ENCODE measurements at regions not wholly inside any gene's neighbourhood (a gene's known extent, or its start where the extent isn't known, plus 50 kb on each side); places are given as distances from the start of the nearest gene placed in this dataset.

DNA sequence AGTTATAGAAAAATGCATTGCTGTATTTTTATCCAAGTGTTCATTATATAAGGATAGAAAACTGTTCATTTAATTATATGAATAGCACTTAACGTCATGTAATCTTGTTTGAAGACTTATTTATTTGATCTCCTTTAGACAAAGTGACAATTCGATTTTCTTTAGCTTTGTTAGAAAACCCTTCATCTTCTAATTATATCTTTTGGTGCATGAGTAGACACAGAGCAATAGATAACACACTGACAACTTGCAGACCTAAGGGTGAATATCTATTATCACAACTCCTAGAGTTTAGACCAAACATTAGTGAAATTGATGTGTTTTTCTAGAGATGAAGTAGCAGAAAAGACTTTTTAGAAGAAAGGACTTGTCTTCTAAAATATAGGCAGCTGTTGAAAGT, 446.4 kb upstream of the SEMA6A start:
- CTCF ChIA-PET, result no interaction called here
- Mint-ChIP-seq H3K4me1 (no peaks in the 10 kb centered on the region), H3K4me3 (no peak overlapping the region), H3K27me3 (no peaks in the 10 kb centered on the region), H3K9me3 (no peaks in the 10 kb centered on the region), H3K27ac (no peak overlapping the region), H3K36me3 (no peaks in the 10 kb centered on the region)
- no peak for DNase-seq

DNA sequence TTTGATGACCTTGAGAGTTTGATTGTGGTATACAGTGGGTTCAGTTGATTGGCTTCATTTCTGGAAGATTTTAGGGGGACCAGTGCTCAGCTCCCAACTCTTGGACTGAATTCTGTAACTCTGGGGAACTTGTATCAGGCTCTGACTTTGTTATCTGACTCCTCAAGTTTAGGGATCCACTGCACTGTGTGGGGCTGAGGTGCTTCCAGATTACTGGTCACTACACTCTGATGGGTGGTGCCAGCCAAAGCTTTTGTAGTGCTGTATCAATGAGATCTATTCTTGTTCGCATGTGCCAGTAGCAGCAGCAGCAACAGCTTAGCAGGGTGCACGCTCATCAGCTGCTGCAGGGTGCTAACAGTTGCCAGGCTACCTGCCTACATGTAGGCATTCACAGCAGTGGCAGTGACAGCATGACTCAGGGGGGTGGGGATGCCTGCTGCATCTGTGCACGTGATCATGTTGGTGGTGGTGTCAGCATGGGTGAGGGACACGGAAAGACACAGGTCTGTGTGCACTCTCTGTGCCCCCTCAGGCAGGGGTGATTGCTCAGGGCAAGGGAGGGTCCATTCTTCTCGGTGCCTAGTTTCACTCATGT, 438.8 kb upstream of the SEMA6A start:
- H3K4me3 Mint-ChIP-seq, result no peak overlapping the region
- H3K9me3 Mint-ChIP-seq, result peaks cover 10% of the 10 kb centered on the region
- DNase-seq, result no peak
- CTCF ChIA-PET, result no interaction called here
- H3K36me3 Mint-ChIP-seq, result no peaks in the 10 kb centered on the region
- no peaks in the 10 kb centered on the region for H3K4me1 Mint-ChIP-seq
- no peaks in the 10 kb centered on the region for H3K27me3 Mint-ChIP-seq
- H3K27ac Mint-ChIP-seq, result peak overlapping the region; percentile 11

DNA sequence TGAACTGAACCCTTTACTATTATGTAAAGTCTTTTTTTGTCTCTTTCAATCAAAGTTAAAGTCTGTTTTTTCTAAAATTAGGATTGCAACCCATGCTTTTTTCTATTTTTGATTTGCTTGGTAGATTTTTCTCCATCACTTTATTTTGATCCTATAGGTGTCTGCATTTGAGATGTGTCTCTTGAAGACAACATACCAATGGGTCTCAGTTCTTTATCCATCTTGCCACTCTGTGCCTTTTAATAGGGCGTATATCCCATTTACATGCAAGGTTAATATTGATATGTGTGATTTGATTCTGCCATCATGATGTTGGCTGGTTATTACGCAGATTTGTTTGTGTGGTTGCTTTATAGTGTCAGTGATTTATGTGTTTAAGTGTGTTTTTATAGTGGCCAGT, 436.0 kb upstream of the SEMA6A start:
- DNase-seq, result no peak
- Mint-ChIP-seq H3K9me3 (peaks cover 10% of the 10 kb centered on the region), H3K4me1 (no peaks in the 10 kb centered on the region), H3K36me3 (no peaks in the 10 kb centered on the region), H3K27ac (no peak overlapping the region), H3K4me3 (no peak overlapping the region), H3K27me3 (no peaks in the 10 kb centered on the region)
- CTCF ChIA-PET, result no interaction called here

DNA sequence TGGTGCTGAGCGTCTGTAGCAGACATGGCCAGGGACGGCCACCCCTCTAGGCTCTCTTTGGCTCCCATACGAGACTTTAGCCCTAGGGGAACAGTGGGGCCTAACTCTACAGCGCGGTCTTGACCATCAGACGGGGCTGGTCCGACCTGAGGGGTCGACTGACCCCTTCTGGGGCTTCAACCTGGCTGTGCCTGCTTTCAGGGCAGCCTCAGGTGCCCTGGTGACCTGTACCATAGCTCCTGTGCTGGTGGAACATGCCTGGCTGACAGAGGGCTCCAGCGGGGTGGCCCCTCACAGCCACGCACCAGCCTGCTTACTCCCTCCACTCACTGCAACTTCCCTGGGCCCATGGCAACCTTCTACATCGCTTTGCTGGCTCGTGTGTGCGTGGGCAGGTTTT, 423.4 kb upstream of the SEMA6A start:
- Mint-ChIP-seq H3K27ac (no peak overlapping the region), H3K4me1 (no peaks in the 10 kb centered on the region), H3K4me3 (no peak overlapping the region), H3K36me3 (no peaks in the 10 kb centered on the region), H3K9me3 (peaks cover 2% of the 10 kb centered on the region), H3K27me3 (no peaks in the 10 kb centered on the region)
- no peak for DNase-seq
- CTCF ChIA-PET, result no interaction called here

DNA sequence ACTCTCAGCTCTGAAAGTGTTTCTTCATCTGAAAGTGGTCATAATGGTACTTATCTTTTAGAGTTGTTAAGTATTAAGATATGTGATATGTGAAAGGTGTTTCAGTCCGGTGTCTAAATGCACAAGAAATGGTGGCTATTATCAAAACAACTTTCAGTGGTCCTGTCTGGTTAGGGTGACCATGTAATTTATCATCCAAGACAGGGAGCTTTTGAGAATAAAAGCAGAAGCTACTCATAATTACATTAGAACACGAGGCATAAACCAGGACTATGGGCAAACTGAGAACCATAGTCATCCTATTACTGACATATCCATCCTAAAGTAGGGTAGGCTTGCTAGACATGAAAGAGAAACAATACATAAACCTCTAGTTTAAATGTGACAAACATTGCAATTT, 418.1 kb upstream of the SEMA6A start:
- H3K9me3 Mint-ChIP-seq, result no peaks in the 10 kb centered on the region
- no peaks in the 10 kb centered on the region for H3K4me1 Mint-ChIP-seq
- H3K27me3 Mint-ChIP-seq, result no peaks in the 10 kb centered on the region
- CTCF ChIA-PET, result no interaction called here
- no peak for DNase-seq
- H3K27ac Mint-ChIP-seq, result no peak overlapping the region
- no peaks in the 10 kb centered on the region for H3K36me3 Mint-ChIP-seq
- H3K4me3 Mint-ChIP-seq, result no peak overlapping the region

DNA sequence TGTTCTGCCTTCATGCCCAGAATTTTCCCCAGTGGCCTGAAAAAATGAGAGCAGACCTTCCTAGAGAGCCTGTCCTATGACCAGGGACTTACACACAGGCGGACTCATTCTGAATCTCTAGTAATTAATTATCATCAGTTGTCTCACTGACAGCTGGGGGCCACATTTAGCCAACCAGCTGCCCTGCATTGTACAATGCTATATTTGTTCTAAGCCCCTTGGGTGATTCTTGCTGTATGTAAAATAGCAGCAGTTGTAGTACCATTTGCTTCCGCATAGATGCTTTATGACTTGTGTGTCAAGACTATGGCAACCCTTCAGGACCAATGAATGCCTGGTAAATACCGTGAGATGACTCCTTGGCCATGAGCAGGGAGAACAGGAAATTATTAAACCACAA, 415.4 kb upstream of the SEMA6A start:
- DNase-seq, result no peak
- H3K4me3 Mint-ChIP-seq, result no peak overlapping the region

DNA sequence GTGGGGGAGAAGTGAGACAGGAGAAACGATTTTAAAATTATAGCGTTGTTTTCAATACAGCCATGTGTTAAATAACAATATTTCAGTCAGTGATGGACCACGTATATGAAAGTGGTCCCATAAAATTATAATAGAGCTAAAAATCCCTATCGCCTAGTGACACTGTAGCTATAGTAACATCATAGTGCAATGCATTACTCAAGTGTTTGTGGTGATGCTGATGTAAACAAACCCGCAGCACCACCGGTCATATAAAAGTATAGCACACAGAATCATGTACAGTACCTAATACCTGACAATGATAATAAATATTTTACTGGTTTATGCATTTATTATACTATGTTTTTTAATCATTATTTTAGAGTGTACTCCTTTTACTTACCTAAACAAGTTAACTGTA, 407.4 kb upstream of the SEMA6A start:
- CTCF ChIA-PET, result no interaction called here

More for the DNA sequence above, 415.4 kb upstream of the SEMA6A start:
- Mint-ChIP-seq H3K9me3 (peaks cover 2% of the 10 kb centered on the region), H3K4me1 (no peaks in the 10 kb centered on the region), H3K27me3 (no peaks in the 10 kb centered on the region), H3K27ac (no peak overlapping the region), H3K36me3 (no peaks in the 10 kb centered on the region)
- CTCF ChIA-PET, result no interaction called here

DNA sequence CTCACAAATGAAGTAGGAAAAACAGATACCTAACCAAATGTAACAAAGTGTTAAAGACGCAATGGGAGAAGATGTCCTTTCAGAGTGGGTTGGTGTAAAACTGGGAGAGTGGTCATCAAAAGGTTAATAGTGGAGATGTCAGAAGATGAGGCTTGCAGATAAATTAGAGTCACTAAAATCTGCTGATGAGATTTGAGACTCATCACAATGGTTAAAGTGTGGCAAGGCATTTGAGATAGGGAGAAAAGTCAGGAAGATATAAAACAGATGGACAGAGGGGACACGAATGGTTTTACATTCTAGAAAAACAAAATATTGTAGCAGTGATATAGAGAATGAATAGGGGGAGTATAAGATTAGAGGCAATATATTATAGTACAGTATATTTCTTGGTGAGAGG, 406.0 kb upstream of the SEMA6A start:
- CTCF ChIA-PET, result no interaction called here
- no peaks in the 10 kb centered on the region for H3K9me3 Mint-ChIP-seq
- no peak for DNase-seq
- no peaks in the 10 kb centered on the region for H3K4me1 Mint-ChIP-seq
- H3K27me3 Mint-ChIP-seq, result no peaks in the 10 kb centered on the region
- H3K4me3 Mint-ChIP-seq, result no peak overlapping the region
- H3K36me3 Mint-ChIP-seq, result no peaks in the 10 kb centered on the region
- no peak overlapping the region for H3K27ac Mint-ChIP-seq

More for the DNA sequence above, 407.4 kb upstream of the SEMA6A start:
- H3K36me3 Mint-ChIP-seq, result no peaks in the 10 kb centered on the region
- H3K9me3 Mint-ChIP-seq, result peaks cover 2% of the 10 kb centered on the region
- no peaks in the 10 kb centered on the region for H3K27me3 Mint-ChIP-seq
- H3K4me1 Mint-ChIP-seq, result no peaks in the 10 kb centered on the region
- no peak overlapping the region for H3K4me3 Mint-ChIP-seq
- no peak overlapping the region for H3K27ac Mint-ChIP-seq
- no peak for DNase-seq

DNA sequence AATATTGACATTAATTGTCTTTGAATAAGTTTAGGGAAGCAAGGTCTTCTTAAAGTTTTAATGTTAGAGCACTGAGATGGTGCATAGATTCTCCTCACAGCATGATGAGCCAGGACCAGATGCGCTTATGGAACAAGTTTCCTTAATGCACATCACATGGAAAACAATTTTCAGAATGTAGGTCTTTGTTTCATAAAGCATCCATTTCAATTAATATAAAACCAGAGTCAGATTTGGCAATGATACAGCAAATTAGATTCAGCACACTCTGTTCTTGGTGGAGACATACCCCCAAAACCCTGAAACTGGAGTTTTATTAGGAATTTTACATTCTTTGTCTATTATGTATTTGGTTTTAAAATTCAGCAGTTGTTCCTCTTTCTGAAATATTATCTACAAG, 402.1 kb upstream of the SEMA6A start:
- Mint-ChIP-seq H3K9me3 (no peaks in the 10 kb centered on the region), H3K36me3 (no peaks in the 10 kb centered on the region), H3K27ac (no peak overlapping the region), H3K27me3 (no peaks in the 10 kb centered on the region), H3K4me3 (no peak overlapping the region), H3K4me1 (no peaks in the 10 kb centered on the region)
- DNase-seq, result no peak
- CTCF ChIA-PET, result no interaction called here

DNA sequence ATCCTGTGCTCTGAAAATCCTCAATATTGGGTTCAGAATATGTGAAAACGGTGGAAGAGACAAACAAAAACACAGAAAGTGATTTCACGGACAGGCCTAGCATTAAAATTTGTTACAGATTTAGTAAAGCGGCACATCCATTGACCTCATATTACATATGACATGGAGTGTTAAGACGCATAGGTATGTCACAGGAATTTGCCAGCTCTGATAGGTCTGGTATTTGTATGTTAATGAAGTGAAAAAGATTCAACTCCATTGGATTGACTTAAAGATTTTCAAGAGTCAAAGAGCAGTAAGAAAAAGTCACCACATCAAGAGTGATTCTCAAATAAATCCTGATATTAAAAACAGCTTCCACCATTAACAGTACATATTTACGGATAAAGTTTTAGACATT, 396.5 kb upstream of the SEMA6A start:
- no peak overlapping the region for H3K4me3 Mint-ChIP-seq
- no peaks in the 10 kb centered on the region for H3K27me3 Mint-ChIP-seq
- no peaks in the 10 kb centered on the region for H3K9me3 Mint-ChIP-seq
- no peak for DNase-seq
- H3K4me1 Mint-ChIP-seq, result no peaks in the 10 kb centered on the region
- H3K27ac Mint-ChIP-seq, result no peak overlapping the region
- no peaks in the 10 kb centered on the region for H3K36me3 Mint-ChIP-seq
- CTCF ChIA-PET, result no interaction called here

DNA sequence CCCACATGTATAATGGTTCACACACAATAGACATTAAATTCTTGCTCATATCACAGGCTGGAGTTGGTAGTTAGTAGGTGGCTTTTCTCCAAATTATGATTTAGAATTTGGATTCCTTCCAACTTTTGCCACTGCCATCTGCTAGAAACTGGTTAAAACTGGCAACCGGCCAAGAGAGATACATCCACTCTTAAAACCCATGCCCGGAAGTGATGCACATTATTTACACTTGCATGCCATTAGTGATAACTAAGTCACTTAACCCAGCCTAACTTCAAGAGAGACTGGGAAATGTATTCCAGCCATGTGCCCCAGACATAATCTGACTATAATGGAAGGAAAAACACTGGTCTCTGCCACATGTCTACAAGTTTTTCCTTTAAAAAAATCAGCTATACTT, 395.7 kb upstream of the SEMA6A start:
- no peak for DNase-seq
- Mint-ChIP-seq H3K27ac (no peak overlapping the region), H3K27me3 (no peaks in the 10 kb centered on the region), H3K36me3 (no peaks in the 10 kb centered on the region), H3K4me1 (no peaks in the 10 kb centered on the region), H3K4me3 (no peak overlapping the region), H3K9me3 (no peaks in the 10 kb centered on the region)
- CTCF ChIA-PET, result no interaction called here

DNA sequence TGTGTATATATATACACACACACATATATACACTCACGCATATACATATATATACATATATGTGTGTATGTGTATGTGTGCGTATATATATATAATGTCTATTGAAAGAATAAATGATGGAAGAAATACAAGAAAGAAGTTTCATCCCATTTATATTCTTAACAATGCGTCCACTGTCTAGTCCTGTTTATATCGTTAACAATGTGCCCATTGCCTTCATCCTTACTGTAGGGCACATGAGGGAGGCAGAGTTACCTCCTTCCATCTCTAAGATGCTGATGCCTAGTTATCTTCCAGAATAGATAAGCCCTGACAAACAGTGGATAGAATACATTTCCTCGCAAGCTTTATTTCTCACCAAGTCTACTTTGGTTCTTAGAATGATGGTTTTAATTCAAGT, 389.8 kb upstream of the SEMA6A start:
- Mint-ChIP-seq H3K9me3 (no peaks in the 10 kb centered on the region), H3K4me3 (no peak overlapping the region), H3K27ac (no peak overlapping the region), H3K36me3 (no peaks in the 10 kb centered on the region), H3K27me3 (no peaks in the 10 kb centered on the region), H3K4me1 (no peaks in the 10 kb centered on the region)
- no peak for DNase-seq
- CTCF ChIA-PET, result no interaction called here

DNA sequence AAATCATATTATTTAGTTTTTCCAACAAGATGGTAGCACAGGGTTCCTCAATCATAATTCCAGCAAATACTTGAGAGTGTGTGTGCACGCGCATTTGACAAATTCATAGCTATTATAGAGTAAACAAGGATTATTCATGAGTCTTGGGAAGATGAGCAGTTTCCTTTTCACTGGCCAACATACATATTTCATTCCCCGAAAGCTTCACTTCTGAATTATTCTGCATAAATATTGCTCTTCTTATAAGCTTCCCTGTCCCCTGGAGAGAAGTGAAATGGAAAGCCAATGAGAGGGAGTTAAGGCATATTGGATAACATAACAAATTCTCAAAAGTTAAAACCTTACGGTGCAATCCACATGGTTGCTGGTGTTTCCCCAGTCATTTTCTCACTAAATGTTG, 386.4 kb upstream of the SEMA6A start:
- Mint-ChIP-seq H3K36me3 (no peaks in the 10 kb centered on the region), H3K27me3 (no peaks in the 10 kb centered on the region), H3K9me3 (no peaks in the 10 kb centered on the region), H3K4me3 (no peak overlapping the region), H3K27ac (no peak overlapping the region), H3K4me1 (no peaks in the 10 kb centered on the region)
- no peak for DNase-seq
- CTCF ChIA-PET, result no interaction called here

DNA sequence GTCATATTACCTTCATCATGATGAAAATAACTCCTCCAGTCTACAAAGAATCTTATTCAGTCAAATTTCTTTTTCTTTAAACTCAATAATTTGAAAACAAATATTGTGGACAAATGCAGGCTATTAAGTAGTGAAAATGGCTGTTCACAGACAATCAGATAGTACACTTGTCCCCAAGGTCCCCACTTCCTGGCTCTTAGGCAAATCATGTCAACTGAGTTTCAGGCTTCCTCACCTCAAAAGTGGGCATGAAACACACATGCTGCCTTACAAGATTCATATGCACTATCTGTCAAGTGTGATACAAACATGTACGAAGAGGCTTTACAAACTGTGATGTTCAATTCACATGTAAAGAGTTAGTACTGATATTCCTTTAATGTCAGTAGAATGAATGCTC, 385.2 kb upstream of the SEMA6A start:
- CTCF ChIA-PET, result no interaction called here
- Mint-ChIP-seq H3K36me3 (no peaks in the 10 kb centered on the region), H3K27me3 (no peaks in the 10 kb centered on the region), H3K27ac (no peak overlapping the region), H3K4me3 (no peak overlapping the region), H3K9me3 (no peaks in the 10 kb centered on the region), H3K4me1 (no peaks in the 10 kb centered on the region)
- no peak for DNase-seq

DNA sequence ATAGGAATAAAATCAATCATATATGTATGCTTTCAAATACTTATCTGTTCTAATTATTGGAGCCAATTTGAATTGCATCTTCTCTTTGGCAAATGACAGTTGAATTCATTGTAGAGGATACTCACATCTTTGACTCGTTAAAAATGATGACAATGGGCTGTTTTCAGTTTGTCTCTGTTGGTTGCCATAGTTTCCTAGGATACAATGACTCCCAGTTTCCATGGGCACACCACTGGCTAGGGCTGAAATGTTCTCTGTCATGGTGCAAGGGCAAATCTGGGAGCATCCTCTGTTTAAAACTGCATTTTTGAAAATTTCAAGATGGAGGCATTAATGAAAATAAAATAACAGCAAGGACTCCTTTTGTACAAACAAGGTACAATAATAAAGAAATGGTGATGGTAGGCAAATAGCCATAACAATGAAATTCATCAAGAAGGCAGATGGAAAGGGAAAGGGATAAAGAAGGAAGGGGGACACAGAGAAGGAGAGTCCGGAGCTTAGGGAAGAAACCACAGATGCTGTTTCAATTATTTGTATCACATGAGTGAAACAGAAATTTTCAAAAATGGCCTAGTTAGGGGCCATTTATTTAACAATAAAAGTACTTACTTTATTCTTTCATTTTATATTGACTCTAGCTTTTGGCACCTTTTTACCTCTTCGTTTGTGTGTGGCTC, 378.8 kb upstream of the SEMA6A start:
- no peaks in the 10 kb centered on the region for H3K4me1 Mint-ChIP-seq
- H3K27ac Mint-ChIP-seq, result no peak overlapping the region
- H3K9me3 Mint-ChIP-seq, result no peaks in the 10 kb centered on the region
- DNase-seq, result no peak
- H3K4me3 Mint-ChIP-seq, result no peak overlapping the region
- CTCF ChIA-PET, result no interaction called here
- no peaks in the 10 kb centered on the region for H3K27me3 Mint-ChIP-seq
- H3K36me3 Mint-ChIP-seq, result no peaks in the 10 kb centered on the region

DNA sequence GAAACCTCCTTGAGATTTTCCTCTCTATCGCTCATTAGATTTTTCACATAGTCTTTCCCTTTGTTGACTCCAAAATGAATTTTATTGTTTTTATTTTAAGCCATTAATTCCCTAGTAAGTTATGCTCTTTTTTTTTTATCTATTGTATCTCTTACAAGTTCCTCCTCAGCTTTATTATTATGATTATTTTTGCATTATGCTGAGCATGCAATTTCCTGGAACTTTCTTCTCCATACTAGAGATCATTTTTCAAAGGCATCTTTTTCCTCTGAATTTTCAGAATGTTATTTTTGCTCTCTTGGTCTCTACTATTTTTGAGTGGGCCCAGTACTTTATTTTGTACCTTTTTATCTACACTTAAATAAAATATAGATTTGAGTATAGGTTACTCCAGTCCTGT, 376.6 kb upstream of the SEMA6A start:
- no peaks in the 10 kb centered on the region for H3K27me3 Mint-ChIP-seq
- H3K9me3 Mint-ChIP-seq, result no peaks in the 10 kb centered on the region
- no peaks in the 10 kb centered on the region for H3K36me3 Mint-ChIP-seq
- H3K27ac Mint-ChIP-seq, result no peak overlapping the region
- CTCF ChIA-PET, result no interaction called here
- no peak overlapping the region for H3K4me3 Mint-ChIP-seq
- DNase-seq, result no peak
- H3K4me1 Mint-ChIP-seq, result no peaks in the 10 kb centered on the region

Measured in activated naive CD4-positive, alpha-beta T cell treated with anti-CD3 and anti-CD28 coated beads, Interleukin-2, amount 10 ng/mL, durations not matched to agents 7 days and 5 days (primary cell).